Stomach (tissue), 8 donors: ENCODE measurements at regions not wholly inside any gene's neighbourhood (a gene's known extent, or its start where the extent isn't known, plus 50 kb on each side); places are given as distances from the start of the nearest gene placed in this dataset.
"Not testable (repeated sequence)": the region's sequence is repeated elsewhere in the genome, so short reads cannot be mapped to it uniquely, and the experiment has no call there.

Source experiments
- DNase-seq, 2 donors: peaks; one replicate each; pipeline versions ENCODE4 v3.0.0 to v3.0.0-alpha.2; 2013 to 2019
- H3K27ac ChIP-seq, 5 donors: fragments of 200-600 bp in 4 of 5; sonication (generic) in 4 of 5; one replicate each; pipeline ENCODE4 v1.5.1; 2013 to 2019; ENCODE audit warnings: mild to moderate bottlenecking in 1 of 5, moderate library complexity in 1 of 5
- H3K27me3 ChIP-seq, 3 donors: fragments of 200-600 bp; sonication (generic); one replicate each; pipeline ENCODE4 v1.5.1; 2017 to 2019; ENCODE audit warnings: mixed run types in 1 of 3
- H3K36me3 ChIP-seq, 4 donors: fragments of 200-600 bp; sonication (generic); 1 replicate in 3 of 4; 2 replicates in 1 of 4; pipeline ENCODE4 v1.5.1; 2016 to 2019
- H3K4me1 ChIP-seq, 4 donors: fragments of 200-600 bp; sonication (generic); one replicate each; pipeline ENCODE4 v1.5.1; 2016 to 2019
- H3K4me3 ChIP-seq, 4 donors: fragments of 200-600 bp; sonication (generic) in 3 of 4; one replicate each; pipeline ENCODE4 v1.5.1; 2016 to 2019; ENCODE audit warnings: mild to moderate bottlenecking in 1 of 4
- H3K9me3 ChIP-seq, 4 donors: fragments of 200-600 bp; sonication (generic); one replicate each; pipeline ENCODE4 v1.5.1; 2016 to 2019
- EP300 ChIP-seq: sonication (generic); formaldehyde crosslinking; IDR thresholded peaks from one replicate; pipeline ENCODE4 v1.6.1; 2017; ENCODE audit warnings: antibody characterized with exemption
- POLR2A ChIP-seq, 4 donors: fragments of 450-650 bp; IDR thresholded peaks; one replicate each; pipeline ENCODE4 v1.6.1; 2016; ENCODE audit warnings: antibody characterized with exemption in 4 of 4, control low read depth in 2 of 4, mild to moderate bottlenecking in 1 of 4, moderate library complexity in 1 of 4
- POLR2AphosphoS5 ChIP-seq, 3 donors: sonication (generic); formaldehyde crosslinking; IDR thresholded peaks; one replicate each; pipeline ENCODE4 v1.6.1; 2016; ENCODE audit warnings: antibody characterized with exemption in 3 of 3
- WGBS, 5 donors: extraction: QIAGEN DNeasy Blood & Tissue Kit in 3 of 5; methylation state at CpG; one replicate each; pipeline versions ENCODE4 v1.1.5 to v1.1.7; 2013 to 2018; 5-methylcytosine and 5-hydroxymethylcytosine counted together
- intact Hi-C: fragments of 100-400 bp; cut with DNase I; formaldehyde crosslinking; loops from one replicate; pipeline ENCODE4 v1.15.1; 2023; ENCODE audit warnings: low total_unique reads
- TF ChIP-seq, protein P1 (sequence below), 7 experiments: fragments of 450-650 bp in 4 of 7; fragments of 200-600 bp in 3 of 7; sonication (generic) in 3 of 7; IDR thresholded peaks; one replicate each; pipeline ENCODE4 v1.5.1; 2016 to 2019; ENCODE audit warnings: antibody characterized with exemption in 7 of 7, control low read depth in 2 of 7, mild to moderate bottlenecking in 1 of 7
- donor health status: healthy with polysubstance abuse.
- donor health status: Bipolar disorder and iron deficiency.
- donor health status: healthy.

DNA sequence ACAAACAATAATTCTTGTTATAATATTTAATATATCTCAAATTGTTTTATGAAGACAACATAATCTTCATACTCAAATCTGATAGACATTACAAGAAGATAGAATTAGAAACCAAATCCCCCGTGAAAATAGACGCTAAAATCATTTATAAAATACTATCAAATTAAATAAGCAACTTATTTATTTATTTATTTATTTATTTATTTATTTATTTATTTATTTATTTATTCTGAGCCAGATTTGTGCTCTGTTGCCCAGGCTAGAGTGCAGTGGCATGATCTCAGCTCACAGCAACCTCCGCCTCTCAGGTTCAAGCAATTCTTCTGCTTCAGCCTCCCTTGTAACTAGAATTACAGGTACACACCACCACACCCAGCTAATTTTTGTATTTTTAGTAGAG lies 294.9 kb upstream of the MAGEC2 start:
- Histone ChIP-seq H3K9me3 (no peaks in the 10 kb centered on the region), H3K4me1 (no peaks in the 10 kb centered on the region), H3K27ac (no peak overlapping the region), H3K36me3 (no peaks in the 10 kb centered on the region), H3K4me3 (no peak overlapping the region), H3K27me3 (no peaks in the 10 kb centered on the region)
- intact Hi-C loops, result no loop called here
- TF ChIP-seq, protein P1, sequence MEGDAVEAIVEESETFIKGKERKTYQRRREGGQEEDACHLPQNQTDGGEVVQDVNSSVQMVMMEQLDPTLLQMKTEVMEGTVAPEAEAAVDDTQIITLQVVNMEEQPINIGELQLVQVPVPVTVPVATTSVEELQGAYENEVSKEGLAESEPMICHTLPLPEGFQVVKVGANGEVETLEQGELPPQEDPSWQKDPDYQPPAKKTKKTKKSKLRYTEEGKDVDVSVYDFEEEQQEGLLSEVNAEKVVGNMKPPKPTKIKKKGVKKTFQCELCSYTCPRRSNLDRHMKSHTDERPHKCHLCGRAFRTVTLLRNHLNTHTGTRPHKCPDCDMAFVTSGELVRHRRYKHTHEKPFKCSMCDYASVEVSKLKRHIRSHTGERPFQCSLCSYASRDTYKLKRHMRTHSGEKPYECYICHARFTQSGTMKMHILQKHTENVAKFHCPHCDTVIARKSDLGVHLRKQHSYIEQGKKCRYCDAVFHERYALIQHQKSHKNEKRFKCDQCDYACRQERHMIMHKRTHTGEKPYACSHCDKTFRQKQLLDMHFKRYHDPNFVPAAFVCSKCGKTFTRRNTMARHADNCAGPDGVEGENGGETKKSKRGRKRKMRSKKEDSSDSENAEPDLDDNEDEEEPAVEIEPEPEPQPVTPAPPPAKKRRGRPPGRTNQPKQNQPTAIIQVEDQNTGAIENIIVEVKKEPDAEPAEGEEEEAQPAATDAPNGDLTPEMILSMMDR (IDR thresholded peaks at IDR 0.05), result no peak
- no peak for TF ChIP-seq POLR2A (IDR thresholded peaks at IDR 0.05)
- TF ChIP-seq POLR2AphosphoS5 (IDR thresholded peaks at IDR 0.05), result no peak
- no peak for TF ChIP-seq EP300
- 86 to 97% (median 93%) methylated on average over 3 of the region's 3 CpGs for WGBS, 5 donors
- no peak for DNase-seq

- Histone ChIP-seq H3K9me3 (no peaks in the 10 kb centered on the region), H3K4me3 (no peak overlapping the region), H3K27me3 (no peaks in the 10 kb centered on the region), H3K4me1 (no peaks in the 10 kb centered on the region), H3K27ac (no peak overlapping the region), H3K36me3 (no peaks in the 10 kb centered on the region)
- intact Hi-C loops, result no loop called here
- peak in 1 of 2 donors; percentile 2 for DNase-seq
- 57 to 76% (median 64%) methylated on average over 2 of the region's 2 CpGs for WGBS, 5 donors
- TF ChIP-seq, protein P1 (IDR thresholded peaks at IDR 0.05), result no peak
- TF ChIP-seq POLR2AphosphoS5 (IDR thresholded peaks at IDR 0.05) (no peak), POLR2A (IDR thresholded peaks at IDR 0.05) (no peak), EP300 (no peak)
These were observed 278.9 kb upstream of the MAGEC2 start for GRCh38 chrX:142483965-142484364.

DNA sequence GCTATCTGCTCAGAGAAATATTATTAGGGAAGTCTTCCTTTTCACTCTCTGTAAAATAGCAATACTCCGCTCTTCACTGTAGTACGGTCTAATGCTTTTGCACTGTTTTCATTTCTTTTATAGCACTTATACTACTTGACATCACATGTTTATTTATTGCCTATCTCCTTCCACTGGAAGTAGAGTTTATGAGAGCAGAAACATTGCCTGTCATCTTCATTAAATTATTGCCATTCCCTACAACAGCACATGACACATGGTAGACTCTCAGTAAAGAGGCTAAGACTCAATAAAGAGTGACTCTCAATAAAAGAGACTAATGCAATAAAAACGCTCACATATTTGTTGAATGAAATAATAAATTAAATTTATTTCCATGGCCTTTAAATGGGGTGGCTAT lies 241.3 kb upstream of the MAGEC2 start:
- TF ChIP-seq, protein P1 (IDR thresholded peaks at IDR 0.05), result no peak
- TF ChIP-seq EP300, result no peak
- TF ChIP-seq POLR2AphosphoS5 (IDR thresholded peaks at IDR 0.05), result no peak
- no peak for TF ChIP-seq POLR2A (IDR thresholded peaks at IDR 0.05)
- Histone ChIP-seq H3K36me3 (no peaks in the 10 kb centered on the region), H3K9me3 (no peaks in the 10 kb centered on the region), H3K27me3 (no peaks in the 10 kb centered on the region), H3K4me1 (no peaks in the 10 kb centered on the region), H3K27ac (no peak overlapping the region), H3K4me3 (no peak overlapping the region)
- WGBS, 5 donors, result 76 to 97% (median 85%) methylated on average over 3 of the region's 3 CpGs
- no peak for DNase-seq
- intact Hi-C loops, result no loop called here

- TF ChIP-seq POLR2A (IDR thresholded peaks at IDR 0.05), result no peak
- TF ChIP-seq EP300, result no peak
- TF ChIP-seq, protein P1 (IDR thresholded peaks at IDR 0.05), result no peak
- TF ChIP-seq POLR2AphosphoS5 (IDR thresholded peaks at IDR 0.05), result no peak
- intact Hi-C loops, result no loop called here
These were observed 223.8 kb upstream of the MAGEC2 start for GRCh38 chrX:142428916-142429315.

DNA sequence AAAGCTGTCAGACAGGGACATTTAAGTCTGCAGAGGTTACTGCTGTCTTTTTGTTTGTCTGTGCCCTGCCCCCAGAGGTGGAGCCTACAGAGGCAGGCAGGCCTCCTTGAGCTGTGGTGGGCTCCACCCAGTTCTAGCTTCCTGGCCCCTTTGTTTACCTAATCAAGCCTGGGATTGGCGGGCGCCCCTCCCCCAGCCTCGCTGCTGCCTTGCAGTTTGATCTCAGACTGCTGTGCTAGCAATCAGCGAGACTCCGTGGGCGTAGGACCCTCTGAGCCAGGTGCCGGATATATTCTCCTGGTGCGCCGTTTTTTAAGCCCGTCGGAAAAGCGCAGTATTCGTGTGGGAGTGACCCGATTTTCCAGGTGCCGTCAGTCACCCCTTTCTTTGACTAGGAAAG lies 185.9 kb upstream of the MAGEC2 start:
- H3K4me3 ChIP-seq, intact Hi-C loops, DNase-seq, H3K9me3 ChIP-seq, H3K4me1 ChIP-seq, H3K27me3 ChIP-seq, H3K36me3 ChIP-seq, H3K27ac ChIP-seq: not testable (repeated sequence)
- WGBS, 5 donors, result 74 to 97% (median 90%) methylated on average over 8 to 15 of the region's 15 CpGs; no CpG with 5 or more reads in 1 of the 5 donors

More at GRCh38 chrX:142428916-142429315, 223.8 kb upstream of the MAGEC2 start:
- no peak for DNase-seq
- Histone ChIP-seq H3K4me3 (no peak overlapping the region), H3K27me3 (no peaks in the 10 kb centered on the region), H3K4me1 (no peaks in the 10 kb centered on the region), H3K36me3 (no peaks in the 10 kb centered on the region), H3K9me3 (peaks cover 0 to 5% (median 0%) of the 10 kb centered on the region in 4 donors), H3K27ac (no peak overlapping the region)
- WGBS, 5 donors, result 69 to 72% (median 70%) methylated on average over 5 of the region's 5 CpGs
